Uterus (tissue), 3 donors: ENCODE measurements at regions not wholly inside any gene's neighbourhood (a gene's known extent, or its start where the extent isn't known, plus 50 kb on each side); places are given as distances from the start of the nearest gene placed in this dataset.

Experiments
- DNase-seq, 2 donors: peaks; one replicate each; pipeline ENCODE4 v3.0.0-alpha.2; 2019 to 2020
- H3K27ac ChIP-seq, 2 donors: fragments of 200-600 bp; sonication (generic); 1 replicate in 1 of 2; 2 replicates in 1 of 2; pipeline ENCODE4 v1.5.1; 2016 to 2018
- H3K27me3 ChIP-seq, 2 donors: fragments of 200-600 bp; sonication (generic); one replicate each; pipeline ENCODE4 v1.5.1; 2018 to 2019; ENCODE audit warnings: control low read depth in 1 of 2
- H3K36me3 ChIP-seq, 2 donors: fragments of 200-600 bp; sonication (generic); one replicate each; pipeline ENCODE4 v1.5.1; 2019; ENCODE audit warnings: control low read depth in 1 of 2
- H3K4me1 ChIP-seq, 2 donors: fragments of 200-600 bp; sonication (generic); one replicate each; pipeline ENCODE4 v1.5.1; 2018 to 2019; ENCODE audit warnings: control low read depth in 1 of 2
- H3K4me3 ChIP-seq, 2 donors: fragments of 200-600 bp; sonication (generic); 1 replicate in 1 of 2; 2 replicates in 1 of 2; pipeline ENCODE4 v1.5.1; 2018 to 2019; ENCODE audit warnings: mild to moderate bottlenecking in 1 of 2
- H3K9me3 ChIP-seq, 2 donors: fragments of 200-600 bp; sonication (generic); one replicate each; pipeline ENCODE4 v1.5.1; 2019; ENCODE audit warnings: control low read depth in 1 of 2
- CTCF ChIP-seq, 4 experiments: fragments of 200-600 bp in 2 of 4; fragments of 450-650 bp in 2 of 4; sonication (generic) in 2 of 4; IDR thresholded peaks; one replicate each; pipeline ENCODE4 v1.5.1; 2016 to 2019; ENCODE audit warnings: antibody characterized with exemption in 4 of 4, mild to moderate bottlenecking in 2 of 4, moderate library complexity in 1 of 4
- POLR2A ChIP-seq, 2 donors: fragments of 450-650 bp; IDR thresholded peaks; one replicate each; pipeline ENCODE4 v1.6.1; 2016; ENCODE audit warnings: antibody characterized with exemption in 2 of 2, mild to moderate bottlenecking in 1 of 2, moderate library complexity in 1 of 2
- intact Hi-C: fragments of 100-400 bp; cut with DNase I; formaldehyde crosslinking; loops from one replicate; pipeline ENCODE4 v1.15.1; 2023; ENCODE audit warnings: low total_unique reads
- donor health status: DM: yes; HTN: yes; CAD: no.

GRCh38 chr18:11523804-11524203 is 85.6 kb upstream of the SLC35G4 start:
- H3K27ac ChIP-seq, result no peak overlapping the region
- TF ChIP-seq POLR2A (IDR thresholded peaks at IDR 0.05), result no peak
- no peaks in the 10 kb centered on the region for H3K9me3 ChIP-seq
- no peaks in the 10 kb centered on the region for H3K27me3 ChIP-seq
- H3K4me3 ChIP-seq, result no peak overlapping the region
- intact Hi-C loops, result no loop called here
- no peak for DNase-seq
- no peaks in the 10 kb centered on the region for H3K4me1 ChIP-seq
- H3K36me3 ChIP-seq, result no peaks in the 10 kb centered on the region

GRCh38 chr18:11522992-11523391 is 86.4 kb upstream of the SLC35G4 start:
- no peak overlapping the region for H3K4me3 ChIP-seq
- H3K9me3 ChIP-seq, result no peaks in the 10 kb centered on the region
- TF ChIP-seq POLR2A (IDR thresholded peaks at IDR 0.05), result no peak
- no peak for TF ChIP-seq CTCF (IDR thresholded peaks at IDR 0.05)
- no peaks in the 10 kb centered on the region for H3K36me3 ChIP-seq
- no peak for DNase-seq
- no peaks in the 10 kb centered on the region for H3K4me1 ChIP-seq
- H3K27ac ChIP-seq, result no peak overlapping the region
- intact Hi-C loops, result no loop called here
- no peaks in the 10 kb centered on the region for H3K27me3 ChIP-seq

- no peak overlapping the region for H3K27ac ChIP-seq
- no peaks in the 10 kb centered on the region for H3K36me3 ChIP-seq
- no peak overlapping the region for H3K4me3 ChIP-seq
- intact Hi-C loops, result no loop called here
- TF ChIP-seq POLR2A (IDR thresholded peaks at IDR 0.05) (no peak), CTCF (IDR thresholded peaks at IDR 0.05) (no peak)
- no peaks in the 10 kb centered on the region for H3K4me1 ChIP-seq
- H3K9me3 ChIP-seq, result no peaks in the 10 kb centered on the region
- no peaks in the 10 kb centered on the region for H3K27me3 ChIP-seq
- no peak for DNase-seq
Observed at GRCh38 chr18:11521853-11522252, 87.5 kb upstream of the SLC35G4 start.

- no peak for DNase-seq
- Histone ChIP-seq H3K36me3 (no peaks in the 10 kb centered on the region), H3K9me3 (no peaks in the 10 kb centered on the region), H3K4me1 (no peaks in the 10 kb centered on the region), H3K27ac (no peak overlapping the region), H3K27me3 (no peaks in the 10 kb centered on the region), H3K4me3 (no peak overlapping the region)
- no peak for TF ChIP-seq CTCF (IDR thresholded peaks at IDR 0.05)
- TF ChIP-seq POLR2A (IDR thresholded peaks at IDR 0.05), result no peak
- intact Hi-C loops, result no loop called here
Observed at GRCh38 chr18:11520536-11520935, 88.9 kb upstream of the SLC35G4 start.

GRCh38 chr18:11518788-11519685 is 90.4 kb upstream of the SLC35G4 start:
- H3K36me3 ChIP-seq, result no peaks in the 10 kb centered on the region
- no peak overlapping the region for H3K27ac ChIP-seq
- intact Hi-C loops, result no loop called here
- H3K4me3 ChIP-seq, result no peak overlapping the region
- H3K9me3 ChIP-seq, result no peaks in the 10 kb centered on the region
- TF ChIP-seq POLR2A (IDR thresholded peaks at IDR 0.05) (no peak), CTCF (IDR thresholded peaks at IDR 0.05) (no peak)
- no peaks in the 10 kb centered on the region for H3K4me1 ChIP-seq
- no peaks in the 10 kb centered on the region for H3K27me3 ChIP-seq
- DNase-seq, result no peak
